Renal pelvis (tissue), 1 donor: ENCODE measurements at regions not wholly inside any gene's neighbourhood (a gene's known extent, or its start where the extent isn't known, plus 50 kb on each side); places are given as distances from the start of the nearest gene placed in this dataset.

Experiments
- DNase-seq: peaks from one replicate; pipeline ENCODE4 v3.0.0-alpha.2; 2013

GRCh38 chr18:39751161-39751560, 2185.6 kb upstream of the CELF4 start:
- DNase-seq, result no peak

DNA sequence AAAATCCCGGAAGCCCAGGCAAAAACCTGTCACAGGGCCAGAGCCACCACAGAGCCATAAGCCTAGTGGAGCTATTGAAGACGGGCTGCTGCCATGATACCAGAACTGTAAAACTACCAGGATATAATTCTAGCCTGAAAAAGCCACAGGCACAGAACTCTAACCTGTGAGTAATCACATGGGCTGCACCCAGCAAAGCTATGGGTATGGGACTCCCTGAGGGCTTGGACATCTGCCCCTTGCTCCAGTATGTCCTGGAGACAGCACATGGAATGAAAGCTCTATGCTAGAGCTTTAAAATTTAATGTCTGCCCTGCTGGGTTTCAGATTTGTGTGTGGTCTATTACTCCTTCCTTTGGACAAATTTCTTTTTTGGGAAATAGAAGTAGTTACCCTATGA, 2183.6 kb upstream of the CELF4 start:
- DNase-seq, result no peak

- DNase-seq, result no peak
Observed at GRCh38 chr18:39748727-39749126, 2183.1 kb upstream of the CELF4 start.

GRCh38 chr18:39746201-39746600, 2180.6 kb upstream of the CELF4 start:
- DNase-seq, result no peak

GRCh38 chr18:39743463-39743862, 2177.9 kb upstream of the CELF4 start:
- no peak for DNase-seq

- DNase-seq, result no peak
Observed at GRCh38 chr18:39741755-39742466, 2176.3 kb upstream of the CELF4 start.

DNA sequence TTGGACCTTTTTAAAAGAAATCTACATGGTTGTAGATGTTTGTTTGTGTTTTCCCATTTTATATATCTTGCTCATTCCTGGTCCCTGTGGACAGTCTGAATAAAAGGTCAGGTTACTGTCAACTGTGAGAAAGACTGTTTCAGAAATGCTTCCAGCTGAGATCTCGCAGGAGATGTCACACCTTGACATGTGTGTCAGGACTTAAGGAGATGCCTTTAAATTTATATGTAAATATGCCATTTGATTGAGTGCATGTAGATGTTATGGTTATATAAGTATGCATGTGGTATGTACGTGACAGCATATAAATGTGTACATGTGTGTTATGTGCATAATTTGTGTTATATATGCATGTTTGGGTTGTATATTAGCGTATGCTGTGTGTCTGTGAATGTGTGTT, 2172.3 kb upstream of the CELF4 start:
- no peak for DNase-seq

GRCh38 chr18:39732918-39733317, 2167.3 kb upstream of the CELF4 start:
- DNase-seq, result no peak

- DNase-seq, result no peak
Observed at GRCh38 chr18:39730606-39731005, 2165.0 kb upstream of the CELF4 start.

DNA sequence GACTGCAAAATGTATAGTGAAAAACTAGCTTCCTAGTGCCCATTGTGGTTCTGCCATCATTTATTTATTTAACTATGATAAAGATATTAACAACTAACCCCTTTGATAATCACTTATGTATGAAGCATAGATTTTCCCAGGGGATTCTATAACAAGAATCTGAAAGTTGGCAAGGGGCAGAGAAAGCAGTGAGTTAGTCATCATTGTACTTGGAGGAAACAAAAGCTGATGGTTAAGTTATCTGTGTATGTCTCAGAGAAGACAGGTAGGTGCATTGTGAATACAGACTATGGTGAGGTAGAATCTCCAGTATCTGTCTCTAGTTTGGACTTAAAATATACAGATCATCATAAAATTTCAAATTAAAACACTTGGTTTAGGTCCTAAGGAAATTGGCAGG, 2159.1 kb upstream of the CELF4 start:
- no peak for DNase-seq

GRCh38 chr18:39721712-39722111, 2156.1 kb upstream of the CELF4 start:
- DNase-seq, result no peak

DNA sequence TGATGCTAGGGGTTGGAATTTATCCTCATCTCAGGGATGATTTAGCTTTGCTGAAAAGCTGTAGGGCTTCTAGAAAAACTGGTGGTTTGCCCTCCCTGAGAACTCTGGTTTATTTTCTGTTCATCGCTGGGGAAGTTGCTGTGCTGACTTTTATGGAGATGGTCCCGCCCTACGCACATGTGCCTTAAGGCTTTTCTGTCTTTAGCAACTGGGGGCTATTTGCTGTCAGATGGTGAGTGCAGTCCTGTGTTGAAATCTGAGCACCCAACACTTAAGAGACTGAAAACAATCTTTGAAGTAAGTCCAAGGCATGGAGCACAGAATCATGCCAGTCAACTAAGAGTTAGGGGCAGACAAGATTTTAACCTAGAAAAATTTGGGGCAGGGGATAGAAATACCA, 2148.4 kb upstream of the CELF4 start:
- DNase-seq, result no peak

DNA sequence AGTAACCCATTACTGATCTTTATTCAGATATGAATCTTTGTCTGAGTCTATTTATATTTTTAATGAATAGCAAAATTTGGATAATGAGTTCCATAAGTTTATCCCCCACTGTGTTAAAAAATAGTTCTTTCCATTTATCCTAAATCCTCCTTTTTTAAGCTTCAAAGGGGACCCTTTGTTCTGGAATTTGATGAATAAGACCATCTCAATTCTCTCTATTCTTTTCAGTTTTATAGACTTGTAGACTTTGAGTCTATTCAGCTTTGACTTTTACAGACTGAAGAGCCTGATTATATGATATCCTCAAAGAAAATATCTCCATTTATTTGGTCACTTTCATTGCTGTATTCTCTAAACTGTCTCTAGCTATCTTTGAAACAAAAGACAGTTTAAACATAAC, 2146.1 kb upstream of the CELF4 start:
- DNase-seq, result no peak

GRCh38 chr18:39705362-39705761, 2139.8 kb upstream of the CELF4 start:
- DNase-seq, result no peak

DNA sequence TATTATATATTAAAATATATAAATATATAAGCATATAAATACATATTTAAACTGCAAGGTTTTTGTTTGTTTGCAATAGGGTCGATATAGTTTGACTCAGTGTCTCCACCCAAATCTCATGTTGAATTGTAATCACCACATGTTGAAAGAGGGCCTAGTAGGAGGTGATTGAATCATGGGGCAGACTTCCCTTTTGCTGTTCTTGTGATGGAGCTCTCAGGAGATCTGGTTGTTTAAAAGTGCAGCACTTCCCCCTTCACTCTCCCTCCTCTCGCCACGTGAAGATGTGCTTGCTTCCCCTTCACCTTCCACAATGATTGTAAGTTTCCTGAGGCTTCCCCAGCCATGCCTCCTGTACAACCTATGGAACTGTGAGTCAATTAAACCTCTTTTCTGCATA, 2137.3 kb upstream of the CELF4 start:
- DNase-seq, result no peak

DNA sequence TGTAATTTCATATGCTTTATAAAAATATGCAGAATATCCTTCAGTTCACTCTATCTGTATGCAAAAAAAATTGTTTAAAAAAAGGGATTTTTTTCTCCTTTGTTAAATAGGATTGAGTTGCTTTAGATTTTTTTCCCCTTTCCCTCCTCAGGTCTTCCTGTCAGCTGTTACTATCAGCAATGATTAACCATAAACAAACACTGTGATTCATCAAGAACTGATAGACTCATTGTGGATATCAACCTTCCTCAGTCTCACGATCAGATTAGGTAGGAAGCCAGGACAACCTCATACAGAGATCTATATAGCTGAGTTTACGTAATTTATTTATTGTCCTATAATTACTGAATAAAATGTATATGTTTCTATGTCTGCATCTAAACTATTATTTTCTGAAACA, 2136.2 kb upstream of the CELF4 start:
- DNase-seq, result no peak

- DNase-seq, result no peak
Observed at GRCh38 chr18:39701055-39701783, 2135.6 kb upstream of the CELF4 start.

DNA sequence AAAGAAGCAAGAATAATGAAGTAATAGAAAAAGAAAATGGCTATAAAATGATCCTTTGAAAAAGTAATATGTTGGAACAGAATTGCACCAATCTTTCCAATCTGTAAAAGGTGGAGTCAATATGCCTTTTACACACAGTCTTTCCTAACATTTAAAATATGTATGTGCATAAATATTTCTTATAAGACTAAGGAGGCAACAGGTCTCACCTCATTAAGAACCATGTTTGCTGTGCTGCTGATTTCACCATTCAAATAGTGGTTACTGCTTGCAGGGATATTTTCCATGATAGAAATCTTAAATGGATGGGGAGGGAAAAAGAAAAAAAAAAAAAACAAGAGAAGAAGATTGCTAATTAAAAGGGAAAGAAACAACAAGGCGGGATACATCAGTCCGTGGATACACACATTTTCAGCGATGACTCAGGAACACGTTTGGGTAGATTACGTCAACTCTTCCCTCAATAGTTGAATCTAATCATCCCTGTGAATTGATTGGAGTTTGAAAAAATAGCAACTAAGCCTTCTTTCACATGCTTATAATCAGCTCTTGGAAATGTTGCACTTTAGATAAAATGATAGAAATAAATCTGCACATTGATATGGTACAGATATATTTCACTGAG, 2133.9 kb upstream of the CELF4 start:
- no peak for DNase-seq

DNA sequence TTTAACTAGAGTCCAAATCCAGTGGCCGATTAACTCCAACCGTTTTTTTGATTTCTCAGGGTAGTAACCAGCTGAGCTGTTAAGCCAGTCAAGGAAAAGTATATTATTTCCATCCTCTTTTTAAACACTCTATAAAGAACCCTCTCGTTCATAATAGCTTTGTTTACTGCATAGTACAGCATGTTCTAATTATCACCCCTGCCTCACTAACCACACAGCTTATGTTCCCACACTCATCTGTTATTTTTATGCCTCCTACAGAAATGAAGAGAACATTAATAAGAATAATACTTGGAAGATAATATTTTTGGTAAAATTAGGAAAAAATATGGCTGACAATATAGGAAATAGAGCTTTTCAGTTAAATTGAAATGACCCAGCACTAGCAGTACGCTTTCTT, 2132.8 kb upstream of the CELF4 start:
- no peak for DNase-seq

GRCh38 chr18:39693359-39693758, 2127.8 kb upstream of the CELF4 start:
- no peak for DNase-seq

DNA sequence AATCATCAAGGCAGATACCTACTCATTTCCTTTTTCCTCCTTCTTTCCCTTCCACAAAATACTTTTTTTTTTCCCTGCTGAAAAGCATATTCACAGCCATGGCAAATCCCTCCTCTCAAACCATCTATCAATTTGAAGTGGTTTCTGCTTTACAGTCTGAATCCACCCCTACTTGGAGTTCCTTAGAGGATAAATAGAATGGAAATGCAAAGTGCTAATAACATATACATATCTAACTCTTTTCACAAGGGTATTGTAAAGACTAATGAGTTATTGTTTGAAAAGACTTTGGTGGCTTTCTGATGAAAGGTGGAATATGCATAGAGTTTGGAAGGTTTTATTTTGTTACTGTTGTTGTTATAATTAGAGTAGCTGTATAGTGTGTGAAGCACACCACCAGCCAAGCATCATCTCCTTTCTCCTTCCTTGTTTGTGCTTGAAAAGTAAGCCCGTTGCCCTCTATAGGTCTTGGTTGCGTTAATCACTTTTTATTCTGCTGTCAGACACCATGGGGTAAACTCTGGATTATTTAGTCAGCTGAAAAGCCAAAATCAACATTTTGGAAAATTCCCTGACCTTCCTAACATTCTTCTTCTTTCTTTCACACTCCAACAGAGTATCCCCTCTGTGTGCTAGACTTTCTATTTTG, 2126.9 kb upstream of the CELF4 start:
- peak; percentile 59 for DNase-seq

DNA sequence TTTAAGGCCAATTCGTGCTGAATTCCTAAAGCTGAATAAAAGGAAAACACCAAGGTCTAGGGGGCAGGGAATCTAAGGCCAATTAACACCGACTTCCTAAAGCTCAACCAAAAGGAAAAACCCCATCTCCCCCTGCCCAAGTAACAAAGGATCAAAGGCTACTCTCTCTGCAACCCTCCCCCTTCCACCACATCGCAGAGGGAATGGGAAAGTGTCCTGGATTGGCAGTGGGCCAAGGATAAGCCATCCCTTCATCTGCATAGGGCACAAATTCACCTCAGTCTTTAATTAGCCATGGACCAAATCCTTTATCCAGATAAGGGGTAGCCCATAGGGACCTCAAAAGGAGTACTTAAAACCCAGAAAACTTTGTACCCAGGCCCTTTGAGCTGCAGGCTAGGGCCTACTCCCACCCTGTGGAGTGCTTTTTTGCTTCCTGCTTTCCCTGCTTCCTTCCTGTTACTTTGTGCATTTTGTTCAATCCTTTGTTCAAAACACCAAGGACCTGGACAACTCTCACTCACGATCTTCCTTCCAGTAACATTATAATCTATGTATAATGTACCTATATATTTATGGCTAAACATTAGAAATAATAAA, 2119.8 kb upstream of the CELF4 start:
- DNase-seq, result no peak
